Calu3 (cell line): ENCODE measurements at regions not wholly inside any gene's neighbourhood (a gene's known extent, or its start where the extent isn't known, plus 50 kb on each side); places are given as distances from the start of the nearest gene placed in this dataset.

Source experiments
- BruUV-seq: library from RNA; stranded (reverse); fragments of 400-500 nt; replicated peaks from 2 replicates; lab custom pipeline; 2021; lab: Mats Ljungman, UMichigan
- CTCF ChIA-PET: fragments of 300-600 bp; sonication (Branson Sonifier 250); formaldehyde crosslinking; loops from one replicate; lab custom pipeline; 2022; ENCODE audit warnings: antibody characterized with exemption; lab: Charles Lee
- DNase-seq: peaks from one replicate; pipeline ENCODE4 v3.0.0; 2022
- H3K27ac Mint-ChIP-seq: one replicate; pipeline ENCODE4 v1.8.0; 2022; ENCODE audit warnings: mixed read lengths; ENCODE audit not compliant: unreplicated experiment
- H3K27me3 Mint-ChIP-seq: one replicate; pipeline ENCODE4 v1.8.0; 2022; ENCODE audit warnings: mixed read lengths; ENCODE audit not compliant: unreplicated experiment
- H3K36me3 Mint-ChIP-seq: one replicate; pipeline ENCODE4 v1.8.0; 2022; ENCODE audit warnings: mild to moderate bottlenecking, moderate library complexity, mixed read lengths; ENCODE audit not compliant: insufficient read depth, unreplicated experiment
- H3K4me1 Mint-ChIP-seq: one replicate; pipeline ENCODE4 v1.8.0; 2022; ENCODE audit warnings: mild to moderate bottlenecking, low read depth, mixed read lengths; ENCODE audit not compliant: unreplicated experiment
- H3K4me3 Mint-ChIP-seq: one replicate; pipeline ENCODE4 v1.8.0; 2022; ENCODE audit warnings: mild to moderate bottlenecking, low read depth, moderate library complexity, mixed read lengths; ENCODE audit not compliant: unreplicated experiment
- H3K9me3 Mint-ChIP-seq: one replicate; pipeline ENCODE4 v1.8.0; 2022; ENCODE audit warnings: low read depth, mixed read lengths; ENCODE audit not compliant: unreplicated experiment
- CTCF ChIP-seq: fragments of 200-600 bp; IDR thresholded peaks from one replicate; pipeline ENCODE4 v1.8.0; 2022; ENCODE audit warnings: antibody characterized with exemption; ENCODE audit not compliant: unreplicated experiment
- intact Hi-C: fragments of 100-400 bp; cut with micrococcal nuclease; formaldehyde crosslinking; loops from one replicate; pipeline ENCODE4 v1.10.0; 2022; ENCODE audit not compliant: unreplicated experiment

GRCh38 chr1:187143783-187144182, 315.0 kb downstream of the PLA2G4A start:
- intact Hi-C loops, result no loop called here
- Mint-ChIP-seq H3K27ac (no peak overlapping the region), H3K9me3 (peaks cover 7% of the 10 kb centered on the region), H3K4me3 (no peak overlapping the region), H3K27me3 (no peaks in the 10 kb centered on the region), H3K36me3 (no peaks in the 10 kb centered on the region), H3K4me1 (no peaks in the 10 kb centered on the region)
- DNase-seq, result no peak
- no peak for TF ChIP-seq CTCF
- CTCF ChIA-PET, result no interaction called here
- no TSS peak for BruUV-seq

- no TSS peak for BruUV-seq
Measured at GRCh38 chr1:187146388-187146787, 317.6 kb downstream of the PLA2G4A start.

GRCh38 chr1:187151555-187151954, 322.8 kb downstream of the PLA2G4A start:
- H3K4me3 Mint-ChIP-seq, result no peak overlapping the region
- no peak for DNase-seq
- no peaks in the 10 kb centered on the region for H3K27me3 Mint-ChIP-seq
- H3K36me3 Mint-ChIP-seq, result no peaks in the 10 kb centered on the region
- BruUV-seq, result no TSS peak
- H3K9me3 Mint-ChIP-seq, result peaks cover 8% of the 10 kb centered on the region
- TF ChIP-seq CTCF, result no peak
- CTCF ChIA-PET, result no interaction called here
- no peaks in the 10 kb centered on the region for H3K4me1 Mint-ChIP-seq
- intact Hi-C loops, result no loop called here
- H3K27ac Mint-ChIP-seq, result no peak overlapping the region

More at GRCh38 chr1:187146388-187146787, 317.6 kb downstream of the PLA2G4A start:
- intact Hi-C loops, result no loop called here
- DNase-seq, result no peak
- Mint-ChIP-seq H3K4me1 (no peaks in the 10 kb centered on the region), H3K36me3 (no peaks in the 10 kb centered on the region), H3K9me3 (peaks cover 4% of the 10 kb centered on the region), H3K27ac (no peak overlapping the region), H3K27me3 (no peaks in the 10 kb centered on the region), H3K4me3 (no peak overlapping the region)
- CTCF ChIA-PET, result interaction anchor here (0.7 kb wide), 1 partner anchor 1274 kb away, joined by 8 read pairs; no protein-coding TSS in a partner anchor
- TF ChIP-seq CTCF, result no peak

- H3K36me3 Mint-ChIP-seq, result no peaks in the 10 kb centered on the region
- peaks cover 7% of the 10 kb centered on the region for H3K4me1 Mint-ChIP-seq
- TF ChIP-seq CTCF, result no peak
- BruUV-seq, result no TSS peak
- DNase-seq, result no peak
- H3K9me3 Mint-ChIP-seq, result peaks cover 5% of the 10 kb centered on the region
- H3K27me3 Mint-ChIP-seq, result no peaks in the 10 kb centered on the region
- H3K4me3 Mint-ChIP-seq, result no peak overlapping the region
- CTCF ChIA-PET, result no interaction called here
- intact Hi-C loops, result no loop called here
- no peak overlapping the region for H3K27ac Mint-ChIP-seq
Measured at GRCh38 chr1:187153047-187153446, 324.3 kb downstream of the PLA2G4A start.
